ENCODE measurements at regions not wholly inside any gene's neighbourhood (a gene's known extent, or its start where the extent isn't known, plus 50 kb on each side); places are given as distances from the start of the nearest gene placed in this dataset.

DNA sequence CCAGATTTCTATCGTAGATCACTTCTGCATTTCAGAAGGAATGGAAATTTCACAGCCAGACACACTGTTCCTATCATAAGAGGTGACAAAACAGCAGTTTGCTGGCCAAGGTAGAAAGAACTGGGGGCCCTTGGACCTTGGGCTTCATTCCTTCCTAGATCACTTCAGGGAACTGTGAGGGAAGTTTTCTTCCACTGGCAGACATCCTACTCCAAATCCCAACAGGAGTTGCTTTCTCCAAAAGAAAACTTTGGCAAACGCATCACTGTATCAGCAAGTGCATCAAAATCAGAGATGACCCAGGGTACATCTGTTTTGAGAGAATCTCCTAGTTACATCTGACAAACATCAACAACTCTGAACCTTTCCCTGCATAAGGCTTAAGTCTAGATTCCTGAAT is 348.4 kb upstream of the KLHL29 start:
- Histone ChIP-seq H4K20me1 (ENCODE audit: insufficient read depth, low read length) (no peaks in the 10 kb centered on the region), H3K9me3 (ENCODE audit: insufficient read depth, low read length) (no peaks in the 10 kb centered on the region), H3K27ac (ENCODE audit: low read length) (no peak overlapping the region), H3K36me3 (replicated peaks; ENCODE audit: low read depth, low read length) (no peaks in the 10 kb centered on the region), H3K79me2 (ENCODE audit: low read length) (no peaks in the 10 kb centered on the region), H2AFZ (ENCODE audit: low read depth, low read length) (no peak overlapping the region), H3K4me2 (ENCODE audit: low read length) (no peak overlapping the region), H3K4me1 (ENCODE audit: low read length) (no peaks in the 10 kb centered on the region), H3K27me3 (ENCODE audit: low read depth, low read length) (no peaks in the 10 kb centered on the region), H3K4me3 (ENCODE audit: low read length) (no peak overlapping the region), H3K9ac (ENCODE audit: low read length) (no peak overlapping the region)
- TF ChIP-seq, protein P1, sequence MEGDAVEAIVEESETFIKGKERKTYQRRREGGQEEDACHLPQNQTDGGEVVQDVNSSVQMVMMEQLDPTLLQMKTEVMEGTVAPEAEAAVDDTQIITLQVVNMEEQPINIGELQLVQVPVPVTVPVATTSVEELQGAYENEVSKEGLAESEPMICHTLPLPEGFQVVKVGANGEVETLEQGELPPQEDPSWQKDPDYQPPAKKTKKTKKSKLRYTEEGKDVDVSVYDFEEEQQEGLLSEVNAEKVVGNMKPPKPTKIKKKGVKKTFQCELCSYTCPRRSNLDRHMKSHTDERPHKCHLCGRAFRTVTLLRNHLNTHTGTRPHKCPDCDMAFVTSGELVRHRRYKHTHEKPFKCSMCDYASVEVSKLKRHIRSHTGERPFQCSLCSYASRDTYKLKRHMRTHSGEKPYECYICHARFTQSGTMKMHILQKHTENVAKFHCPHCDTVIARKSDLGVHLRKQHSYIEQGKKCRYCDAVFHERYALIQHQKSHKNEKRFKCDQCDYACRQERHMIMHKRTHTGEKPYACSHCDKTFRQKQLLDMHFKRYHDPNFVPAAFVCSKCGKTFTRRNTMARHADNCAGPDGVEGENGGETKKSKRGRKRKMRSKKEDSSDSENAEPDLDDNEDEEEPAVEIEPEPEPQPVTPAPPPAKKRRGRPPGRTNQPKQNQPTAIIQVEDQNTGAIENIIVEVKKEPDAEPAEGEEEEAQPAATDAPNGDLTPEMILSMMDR (IDR thresholded peaks at IDR 0.05; ENCODE audit: low read depth, low read length): no peak
- TF ChIP-seq EZH2phosphoT487 (IDR thresholded peaks at IDR 0.05; ENCODE audit: low read depth): no peak

DNA sequence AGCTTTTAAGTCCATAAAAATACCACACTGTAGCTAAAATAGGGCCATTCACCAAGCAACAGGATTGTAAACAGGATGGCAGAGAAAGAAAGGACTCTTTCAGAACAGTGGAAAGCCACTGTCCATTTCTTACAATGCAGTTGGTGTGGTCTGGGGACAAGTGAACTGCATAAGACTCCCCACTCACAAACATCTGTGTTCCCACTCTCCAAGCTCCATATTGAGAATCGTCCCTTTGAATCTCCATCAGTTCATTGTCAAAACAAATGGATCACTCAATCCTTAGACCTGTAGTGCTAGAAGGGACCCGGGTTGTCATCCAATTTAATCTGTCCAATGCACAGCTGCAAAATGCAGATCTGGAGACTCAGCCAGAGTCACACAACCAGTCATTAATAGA is 347.4 kb upstream of the KLHL29 start:
- Histone ChIP-seq H3K36me3 (replicated peaks; ENCODE audit: low read depth, low read length) (no peaks in the 10 kb centered on the region), H3K27me3 (ENCODE audit: low read depth, low read length) (no peaks in the 10 kb centered on the region), H3K9ac (ENCODE audit: low read length) (no peak overlapping the region), H3K4me1 (ENCODE audit: low read length) (no peaks in the 10 kb centered on the region), H3K79me2 (ENCODE audit: low read length) (no peaks in the 10 kb centered on the region), H3K4me3 (ENCODE audit: low read length) (no peak overlapping the region), H2AFZ (ENCODE audit: low read depth, low read length) (no peak overlapping the region), H3K27ac (ENCODE audit: low read length) (no peak overlapping the region), H4K20me1 (ENCODE audit: insufficient read depth, low read length) (no peaks in the 10 kb centered on the region), H3K4me2 (ENCODE audit: low read length) (no peak overlapping the region), H3K9me3 (ENCODE audit: insufficient read depth, low read length) (no peaks in the 10 kb centered on the region)
- TF ChIP-seq, protein P1 (IDR thresholded peaks at IDR 0.05; ENCODE audit: low read depth, low read length): no peak
- no peak for TF ChIP-seq EZH2phosphoT487 (IDR thresholded peaks at IDR 0.05; ENCODE audit: low read depth)

DNA sequence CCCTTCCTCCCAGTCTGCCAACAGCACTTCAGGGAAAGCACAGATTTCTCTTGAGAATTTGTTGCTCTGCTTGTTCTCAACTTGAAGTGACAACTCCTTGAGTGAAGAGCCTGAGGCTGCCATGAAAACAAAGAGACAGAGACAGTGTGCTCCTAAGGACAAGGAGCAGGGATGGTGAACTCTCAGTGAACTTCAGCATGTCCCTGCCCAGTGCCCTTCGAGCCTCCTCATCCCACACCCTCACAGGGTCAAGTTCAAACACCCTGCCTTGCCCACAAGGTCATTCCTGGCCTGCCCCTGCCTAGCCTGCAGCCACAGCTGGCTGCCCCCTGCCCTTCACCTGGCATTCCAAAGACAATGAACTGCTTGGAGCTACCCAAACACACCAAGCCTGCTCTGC is 343.5 kb upstream of the KLHL29 start:
- Histone ChIP-seq H3K4me3 (ENCODE audit: low read length) (no peak overlapping the region), H3K27me3 (ENCODE audit: low read depth, low read length) (no peaks in the 10 kb centered on the region), H3K9ac (ENCODE audit: low read length) (no peak overlapping the region), H3K4me2 (ENCODE audit: low read length) (no peak overlapping the region), H3K79me2 (ENCODE audit: low read length) (no peaks in the 10 kb centered on the region), H3K27ac (ENCODE audit: low read length) (no peak overlapping the region), H2AFZ (ENCODE audit: low read depth, low read length) (no peak overlapping the region), H3K4me1 (ENCODE audit: low read length) (no peaks in the 10 kb centered on the region), H4K20me1 (ENCODE audit: insufficient read depth, low read length) (no peaks in the 10 kb centered on the region), H3K9me3 (ENCODE audit: insufficient read depth, low read length) (no peaks in the 10 kb centered on the region), H3K36me3 (replicated peaks; ENCODE audit: low read depth, low read length) (no peaks in the 10 kb centered on the region)
- no peak for TF ChIP-seq EZH2phosphoT487 (IDR thresholded peaks at IDR 0.05; ENCODE audit: low read depth)
- TF ChIP-seq, protein P1 (IDR thresholded peaks at IDR 0.05; ENCODE audit: low read depth, low read length): no peak

DNA sequence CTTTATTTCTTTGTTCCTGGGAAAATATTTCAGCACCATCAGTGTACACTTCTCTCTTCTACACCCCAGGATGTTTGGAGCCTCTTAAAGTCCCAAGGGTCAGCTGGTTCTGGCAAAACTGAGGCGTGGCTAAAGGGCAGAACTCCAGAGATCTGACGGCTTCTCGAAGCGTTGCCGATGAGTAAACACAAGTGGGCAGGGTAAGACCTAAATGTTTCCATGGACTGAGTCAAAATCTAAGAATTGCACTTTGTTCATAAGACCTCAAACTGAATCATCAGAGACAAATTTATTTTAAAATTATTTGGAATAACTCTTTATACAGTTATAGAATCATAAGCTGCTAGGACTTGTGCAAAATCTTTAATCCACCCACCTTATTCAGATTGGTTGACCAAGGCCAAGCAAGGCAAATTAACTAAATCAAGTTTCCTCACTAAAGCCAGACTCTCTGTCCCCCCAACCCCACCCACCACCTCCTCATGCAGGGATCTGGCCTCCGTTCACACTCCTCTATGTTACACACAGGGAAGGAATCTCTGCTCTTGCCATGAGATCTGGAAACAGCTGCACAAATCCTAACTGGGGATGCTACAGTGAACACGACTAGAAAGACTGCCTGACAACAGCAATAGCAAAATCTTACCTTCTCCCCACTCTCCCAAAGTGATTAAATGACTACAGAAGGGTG is 342.6 kb upstream of the KLHL29 start:
- TF ChIP-seq EZH2phosphoT487 (IDR thresholded peaks at IDR 0.05; ENCODE audit: low read depth): no peak
- TF ChIP-seq, protein P1 (IDR thresholded peaks at IDR 0.05; ENCODE audit: low read depth, low read length): no peak
- no peaks in the 10 kb centered on the region for H3K9me3 ChIP-seq (ENCODE audit: insufficient read depth, low read length)
- no peaks in the 10 kb centered on the region for H3K79me2 ChIP-seq (ENCODE audit: low read length)
- no peaks in the 10 kb centered on the region for H3K27me3 ChIP-seq (ENCODE audit: low read depth, low read length)
- H3K36me3 ChIP-seq (replicated peaks; ENCODE audit: low read depth, low read length): no peaks in the 10 kb centered on the region
- H3K4me2 ChIP-seq (ENCODE audit: low read length): no peak overlapping the region
- H3K4me1 ChIP-seq (ENCODE audit: low read length): no peaks in the 10 kb centered on the region
- H3K9ac ChIP-seq (ENCODE audit: low read length): no peak overlapping the region
- no peak overlapping the region for H2AFZ ChIP-seq (ENCODE audit: low read depth, low read length)
- H3K4me3 ChIP-seq (ENCODE audit: low read length): no peak overlapping the region
- H4K20me1 ChIP-seq (ENCODE audit: insufficient read depth, low read length): no peaks in the 10 kb centered on the region
- no peak overlapping the region for H3K27ac ChIP-seq (ENCODE audit: low read length)
